ENCODE measurements at regions not wholly inside any gene's neighbourhood (a gene's known extent, or its start where the extent isn't known, plus 50 kb on each side); places are given as distances from the start of the nearest gene placed in this dataset.
"Not testable (repeated sequence)": the region's sequence is repeated elsewhere in the genome, so short reads cannot be mapped to it uniquely, and the experiment has no call there.

GRCh38 chr4:73348185-73348584 is 55.9 kb upstream of the ALB start:
- no peak for DNase-seq (ENCODE audit: low spot score)

GRCh38 chr4:73347497-73347896 is 56.6 kb upstream of the ALB start:
- DNase-seq (ENCODE audit: low spot score), result no peak

GRCh38 chr4:73345399-73345975 is 58.6 kb upstream of the ALB start:
- DNase-seq (ENCODE audit: low spot score), result no peak

GRCh38 chr4:73344106-73344505 is 60.0 kb upstream of the ALB start:
- DNase-seq (ENCODE audit: low spot score), result no peak

GRCh38 chr4:73343432-73343831 is 60.7 kb upstream of the ALB start:
- DNase-seq (ENCODE audit: low spot score), result no peak

GRCh38 chr4:73341454-73341853 is 62.6 kb upstream of the ALB start:
- peak; percentile 82 for DNase-seq (ENCODE audit: low spot score)

GRCh38 chr4:73340917-73341316 is 63.2 kb upstream of the ALB start:
- peak; percentile 74 for DNase-seq (ENCODE audit: low spot score)

- DNase-seq (ENCODE audit: low spot score), result no peak
These were observed 68.4 kb upstream of the ALB start for GRCh38 chr4:73335679-73336078.

- DNase-seq (ENCODE audit: low spot score), result not testable (repeated sequence)
These were observed 72.1 kb upstream of the ALB start for GRCh38 chr4:73332012-73332411.

- no peak for DNase-seq (ENCODE audit: low spot score)
These were observed 70.7 kb upstream of the ANKRD17 start for GRCh38 chr4:73329300-73329699.

- not testable (repeated sequence) for DNase-seq (ENCODE audit: low spot score)
These were observed 67.2 kb upstream of the ANKRD17 start for GRCh38 chr4:73325776-73326175.

- no peak for DNase-seq (ENCODE audit: low spot score)
These were observed 58.5 kb upstream of the ANKRD17 start for GRCh38 chr4:73317092-73317491.

GRCh38 chr4:73315091-73315490 is 56.5 kb upstream of the ANKRD17 start:
- DNase-seq (ENCODE audit: low spot score), result no peak

GRCh38 chr4:73312967-73313366 is 54.4 kb upstream of the ANKRD17 start:
- DNase-seq (ENCODE audit: low spot score), result no peak

GRCh38 chr4:73311428-73311827 is 52.8 kb upstream of the ANKRD17 start:
- peak; percentile 49 for DNase-seq (ENCODE audit: low spot score)

- DNase-seq (ENCODE audit: low spot score), result peak; percentile 58
These were observed 50.6 kb upstream of the ANKRD17 start for GRCh38 chr4:73309211-73309610.
